Left renal cortex interstitium (tissue), 4 donors: ENCODE measurements at regions not wholly inside any gene's neighbourhood (a gene's known extent, or its start where the extent isn't known, plus 50 kb on each side); places are given as distances from the start of the nearest gene placed in this dataset.

Experiments
- DNase-seq, 4 donors: peaks; one replicate each; pipeline ENCODE4 v3.0.0-alpha.2; 2013; ENCODE audit warnings: low read depth in 4 of 4, low spot score in 2 of 4, missing footprints in 1 of 4

GRCh38 chr9:135413086-135413375 lies 66.6 kb upstream of the PPP1R26 start:
- no peak for DNase-seq

GRCh38 chr9:135413461-135413860 lies 66.1 kb upstream of the PPP1R26 start:
- DNase-seq, result no peak

GRCh38 chr9:135414293-135414692 lies 65.3 kb upstream of the PPP1R26 start:
- no peak for DNase-seq

GRCh38 chr9:135415586-135415985 lies 64.0 kb upstream of the PPP1R26 start:
- no peak for DNase-seq

GRCh38 chr9:135416664-135417290 lies 62.8 kb upstream of the PPP1R26 start:
- no peak for DNase-seq

- no peak for DNase-seq
Measured at GRCh38 chr9:135418161-135418560, 61.4 kb upstream of the PPP1R26 start.

- no peak for DNase-seq
Measured at GRCh38 chr9:135419106-135419505, 60.5 kb upstream of the PPP1R26 start.

GRCh38 chr9:135422341-135422944 lies 57.1 kb upstream of the PPP1R26 start:
- no peak for DNase-seq

- DNase-seq, result no peak
Measured at GRCh38 chr9:135423725-135424124, 55.9 kb upstream of the PPP1R26 start.
